Endothelial cell of umbilical vein (primary cell): ENCODE measurements at regions not wholly inside any gene's neighbourhood (a gene's known extent, or its start where the extent isn't known, plus 50 kb on each side); places are given as distances from the start of the nearest gene placed in this dataset.

Source experiments
- BruUV-seq: library from RNA; stranded (reverse); fragments of 400-500 nt; replicated peaks from 2 replicates; lab custom pipeline; 2021; lab: Mats Ljungman, UMichigan
- CTCF ChIA-PET: fragments of 300-600, 350-600 bp; sonication (Branson Sonifier 250); formaldehyde crosslinking; loops from one replicate; lab custom pipeline; 2021; ENCODE audit warnings: antibody characterized with exemption, inconsistent platforms; lab: Charles Lee
- POLR2A ChIA-PET: fragments of 300-600, 350-600 bp; sonication (Branson Sonifier 250); formaldehyde crosslinking; loops from one replicate; lab custom pipeline; 2021; ENCODE audit warnings: antibody characterized with exemption, inconsistent platforms; lab: Charles Lee
- DNase-seq: peaks from one replicate; pipeline ENCODE4 v3.0.0-alpha.2; 2011; ENCODE audit warnings: low read depth, low spot score
- FAIRE-seq: peaks from 2 replicates; lab custom pipeline; 2011; peaks lifted over from hg19 to GRCh38; lab: Jason Lieb, UNC
- H2AFZ ChIP-seq: 2 replicates; pipeline ENCODE4 v1.6.0; 2012; ENCODE audit warnings: low read depth, low read length, control low read depth, inconsistent platforms
- H3K27ac ChIP-seq: 2 replicates; pipeline ENCODE4 v1.5.1; 2011; ENCODE audit warnings: low read depth, mild to moderate bottlenecking, control low read depth, low read length, moderate library complexity; ENCODE audit not compliant: insufficient read depth
- H3K27me3 ChIP-seq, 2 experiments: 2 replicates each; pipeline versions ENCODE4 v1.6.0 to v1.6.1; 2011; ENCODE audit warnings: low read length in 2 of 2, mixed read lengths in 1 of 2; ENCODE audit not compliant: control insufficient read depth in 2 of 2, insufficient read depth in 2 of 2
- H3K36me3 ChIP-seq, 2 experiments: 2 replicates in 1 of 2; 3 replicates in 1 of 2; pipeline ENCODE4 v1.5.1; 2011; ENCODE audit warnings: low read length in 2 of 2, mild to moderate bottlenecking in 1 of 2, moderate library complexity in 1 of 2; ENCODE audit not compliant: control insufficient read depth in 2 of 2, insufficient read depth in 2 of 2; ENCODE audit errors: extremely low read depth in 1 of 2
- H3K4me1 ChIP-seq: 3 replicates; pipeline ENCODE4 v1.5.1; 2011; ENCODE audit warnings: mild to moderate bottlenecking, low read length; ENCODE audit not compliant: control insufficient read depth, insufficient read depth; ENCODE audit errors: extremely low read depth
- H3K4me2 ChIP-seq: 2 replicates; pipeline ENCODE4 v1.6.1; 2011; ENCODE audit warnings: low read length, control low read depth, mixed read lengths; ENCODE audit not compliant: insufficient read depth
- H3K4me3 ChIP-seq, 3 experiments: fragments of 200-600 bp in 1 of 3; sonication (generic), shearing (Covaris generic) in 1 of 3; replicated peaks in 1 of 3; 2 replicates each; pipeline ENCODE4 v1.5.1; 2011 to 2016; ENCODE audit warnings: control low read depth in 3 of 3, low read length in 3 of 3, mild to moderate bottlenecking in 2 of 3, inconsistent platforms in 1 of 3, low read depth in 1 of 3, moderate library complexity in 1 of 3; ENCODE audit not compliant: insufficient read depth in 1 of 3
- H3K79me2 ChIP-seq: 2 replicates; pipeline ENCODE4 v1.6.0; 2012; ENCODE audit warnings: low read length, inconsistent platforms; ENCODE audit not compliant: control insufficient read depth, insufficient read depth
- H3K9ac ChIP-seq: replicated peaks from 2 replicates; pipeline ENCODE3; 2011; ENCODE audit warnings: low read length, control low read depth; ENCODE audit not compliant: insufficient read depth; ENCODE audit errors: extremely low read depth
- H3K9me1 ChIP-seq: replicated peaks from 3 replicates; pipeline ENCODE4 v1.6.0; 2011; ENCODE audit warnings: mild to moderate bottlenecking, low read length; ENCODE audit not compliant: control insufficient read depth, insufficient read depth; ENCODE audit errors: extremely low read depth
- H3K9me3 ChIP-seq: replicated peaks from 2 replicates; pipeline ENCODE4 v1.5.1; 2012; ENCODE audit warnings: low read length, inconsistent platforms; ENCODE audit not compliant: control insufficient read depth, insufficient read depth
- H4K20me1 ChIP-seq: replicated peaks from 2 replicates; pipeline ENCODE3; 2011; ENCODE audit warnings: mild to moderate bottlenecking, low read length; ENCODE audit not compliant: control insufficient read depth, insufficient read depth; ENCODE audit errors: extremely low read depth
- EZH2 ChIP-seq: IDR thresholded peaks from 2 replicates; pipeline ENCODE4 v1.6.1; 2012; ENCODE audit warnings: borderline replicate concordance, low read depth, mild to moderate bottlenecking, moderate library complexity, low read length, inconsistent platforms; ENCODE audit not compliant: severe bottlenecking
- FOS ChIP-seq: IDR thresholded peaks from 2 replicates; pipeline ENCODE4 v1.6.1; 2011; ENCODE audit warnings: mild to moderate bottlenecking, low read length, moderate library complexity, borderline replicate concordance; ENCODE audit not compliant: insufficient read depth
- GATA2 ChIP-seq: IDR thresholded peaks from 2 replicates; pipeline ENCODE4 v1.7.0; 2011; ENCODE audit warnings: low read depth, mild to moderate bottlenecking, moderate library complexity, mixed read lengths, low read length; ENCODE audit not compliant: insufficient read length, insufficient read depth
- JUN ChIP-seq: IDR thresholded peaks from 2 replicates; pipeline ENCODE4 v1.6.1; 2011; ENCODE audit warnings: borderline replicate concordance, low read depth; ENCODE audit not compliant: insufficient read length, insufficient read depth
- MAX ChIP-seq: IDR thresholded peaks from 2 replicates; pipeline ENCODE4 v1.6.1; 2011; ENCODE audit not compliant: insufficient read depth, insufficient read length
- MYC ChIP-seq: IDR thresholded peaks from one replicate; pipeline ENCODE4 v1.6.1; 2011; ENCODE audit warnings: mild to moderate bottlenecking, low read depth, low read length
- POLR2A ChIP-seq: IDR thresholded peaks from 2 replicates; pipeline ENCODE4 v1.6.1; 2012; ENCODE audit warnings: low read depth, mild to moderate bottlenecking, control low read depth, low read length
- POLR2AphosphoS5 ChIP-seq: IDR thresholded peaks from 2 replicates; pipeline ENCODE4 v1.6.1; 2012; ENCODE audit warnings: low read depth, mild to moderate bottlenecking, control low read depth, low read length, moderate library complexity; ENCODE audit not compliant: insufficient read depth
- dilution Hi-C: fragments of 300-500 bp; cut with MboI; formaldehyde crosslinking; loops from one replicate; pipeline ENCODE4 v1.15.0; 2019; ENCODE audit warnings: low sequenced_read_pairs; ENCODE audit not compliant: extremely low pct_ligation_motif_present
- intact Hi-C: fragments of 100-400 bp; cut with micrococcal nuclease; formaldehyde crosslinking; loops from one replicate; pipeline ENCODE4 v1.10.0; 2022
- TF ChIP-seq, protein P1 (sequence below), 2 donors: IDR thresholded peaks; 1 replicate in 1 of 2; 2 replicates in 1 of 2; pipeline ENCODE4 v1.5.1; 2011; ENCODE audit warnings: low read length in 2 of 2, mild to moderate bottlenecking in 2 of 2, moderate library complexity in 2 of 2, control low read depth in 1 of 2, inconsistent platforms in 1 of 2, low read depth in 1 of 2; ENCODE audit not compliant: insufficient read depth in 1 of 2; ENCODE audit errors: extremely low read depth in 1 of 2

DNA sequence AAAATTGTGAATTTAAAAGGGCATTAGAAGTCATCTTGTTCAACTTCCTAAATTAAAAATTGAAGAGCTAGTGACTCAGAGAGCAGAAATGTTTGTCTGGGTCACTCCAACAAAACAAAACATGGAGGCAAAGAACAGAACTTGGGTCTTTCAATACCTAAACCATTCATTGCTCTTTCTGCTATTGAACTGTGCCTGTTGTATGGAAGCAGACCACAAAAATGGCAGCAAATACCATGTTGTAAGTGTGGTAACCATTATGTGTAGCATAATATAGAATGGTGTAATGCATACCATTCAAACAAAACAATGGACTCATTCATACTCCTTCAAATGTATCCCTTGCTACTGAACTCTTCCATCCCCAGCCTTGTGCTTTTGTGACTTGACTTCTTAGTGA, 360.2 kb upstream of the NRG3 start:
- no peak overlapping the region for H3K9ac ChIP-seq
- no peak overlapping the region for H3K4me2 ChIP-seq
- no peak overlapping the region for H3K27ac ChIP-seq
- no peak for TF ChIP-seq GATA2
- no peaks in the 10 kb centered on the region for H3K27me3 ChIP-seq
- no peak overlapping the region for H2AFZ ChIP-seq
- no peaks in the 10 kb centered on the region for H4K20me1 ChIP-seq
- H3K79me2 ChIP-seq, result no peaks in the 10 kb centered on the region
- no peaks in the 10 kb centered on the region for H3K4me1 ChIP-seq
- FAIRE-seq, result no peak
- intact Hi-C loops, result no loop called here
- H3K9me3 ChIP-seq, result no peaks in the 10 kb centered on the region
- H3K36me3 ChIP-seq, result no peaks in the 10 kb centered on the region
- DNase-seq, result no peak
- CTCF ChIA-PET, result interaction anchor here (0.7 to 1.0 kb wide), 2 partner anchors 9 to 21 kb away, joined by 3 read pairs; no protein-coding TSS in a partner anchor
- dilution Hi-C loops, result no loop called here
- H3K9me1 ChIP-seq, result no peaks in the 10 kb centered on the region
- no TSS peak for BruUV-seq
- POLR2A ChIA-PET, result no interaction called here
- no peak overlapping the region for H3K4me3 ChIP-seq

DNA sequence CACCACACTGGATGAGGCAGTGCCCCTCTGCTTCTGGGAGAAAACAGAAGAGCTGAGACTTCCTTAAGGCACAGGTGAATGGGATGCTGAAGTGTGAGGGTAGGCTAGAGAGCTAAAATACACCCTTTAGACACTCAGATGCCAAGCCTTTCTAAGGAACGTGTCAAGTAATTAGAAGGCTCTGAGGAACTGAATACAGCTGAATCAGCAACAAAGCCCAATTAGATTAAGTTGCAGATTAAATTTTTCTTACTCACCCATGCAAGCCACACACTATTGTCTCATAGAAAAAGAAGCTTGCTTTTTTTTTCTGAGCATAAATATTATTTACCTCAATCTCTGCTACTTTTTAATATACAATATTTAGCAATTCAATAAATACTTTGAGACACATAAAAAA, 354.3 kb upstream of the NRG3 start:
- intact Hi-C loops (no loop called here), dilution Hi-C loops (no loop called here)
- Histone ChIP-seq H3K4me1 (no peaks in the 10 kb centered on the region), H3K4me3 (no peak overlapping the region), H3K27me3 (no peaks in the 10 kb centered on the region), H4K20me1 (no peaks in the 10 kb centered on the region), H3K9me1 (no peaks in the 10 kb centered on the region), H3K9me3 (no peaks in the 10 kb centered on the region), H3K27ac (no peak overlapping the region), H3K36me3 (no peaks in the 10 kb centered on the region), H2AFZ (no peak overlapping the region), H3K79me2 (no peaks in the 10 kb centered on the region), H3K9ac (no peak overlapping the region), H3K4me2 (no peak overlapping the region)
- ChIA-PET POLR2A (no interaction called here), CTCF (no interaction called here)
- TF ChIP-seq MAX, result no peak
- no peak for TF ChIP-seq EZH2
- TF ChIP-seq MYC, result no peak
- TF ChIP-seq POLR2AphosphoS5, result no peak
- TF ChIP-seq, protein P1, sequence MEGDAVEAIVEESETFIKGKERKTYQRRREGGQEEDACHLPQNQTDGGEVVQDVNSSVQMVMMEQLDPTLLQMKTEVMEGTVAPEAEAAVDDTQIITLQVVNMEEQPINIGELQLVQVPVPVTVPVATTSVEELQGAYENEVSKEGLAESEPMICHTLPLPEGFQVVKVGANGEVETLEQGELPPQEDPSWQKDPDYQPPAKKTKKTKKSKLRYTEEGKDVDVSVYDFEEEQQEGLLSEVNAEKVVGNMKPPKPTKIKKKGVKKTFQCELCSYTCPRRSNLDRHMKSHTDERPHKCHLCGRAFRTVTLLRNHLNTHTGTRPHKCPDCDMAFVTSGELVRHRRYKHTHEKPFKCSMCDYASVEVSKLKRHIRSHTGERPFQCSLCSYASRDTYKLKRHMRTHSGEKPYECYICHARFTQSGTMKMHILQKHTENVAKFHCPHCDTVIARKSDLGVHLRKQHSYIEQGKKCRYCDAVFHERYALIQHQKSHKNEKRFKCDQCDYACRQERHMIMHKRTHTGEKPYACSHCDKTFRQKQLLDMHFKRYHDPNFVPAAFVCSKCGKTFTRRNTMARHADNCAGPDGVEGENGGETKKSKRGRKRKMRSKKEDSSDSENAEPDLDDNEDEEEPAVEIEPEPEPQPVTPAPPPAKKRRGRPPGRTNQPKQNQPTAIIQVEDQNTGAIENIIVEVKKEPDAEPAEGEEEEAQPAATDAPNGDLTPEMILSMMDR (IDR thresholded peaks at IDR 0.05; ENCODE audit: extremely low read depth in 1 of 2, insufficient read depth in 1 of 2, low read depth in 1 of 2, low read length in 2 of 2), result no peak
- TF ChIP-seq FOS, result no peak
- no peak for TF ChIP-seq POLR2A
- TF ChIP-seq GATA2, result no peak
- TF ChIP-seq JUN, result no peak
- FAIRE-seq, result no peak
- BruUV-seq, result no TSS peak
- DNase-seq, result no peak
